SK-N-SH treated with all-trans-retinoic acid at 6 μM for 48 hours (cell line): ENCODE measurements at regions not wholly inside any gene's neighbourhood (a gene's known extent, or its start where the extent isn't known, plus 50 kb on each side); places are given as distances from the start of the nearest gene placed in this dataset.
"Not testable (repeated sequence)": the region's sequence is repeated elsewhere in the genome, so short reads cannot be mapped to it uniquely, and the experiment has no call there.

Experiments
- BACH2 ChIP-seq: fragments of 250-450 bp; sonication (Bioruptor Pico); IDR thresholded peaks from 2 replicates; pipeline ENCODE4 v1.9.0; 2021; ENCODE audit warnings: mild to moderate bottlenecking, borderline replicate concordance
- GLIS3 ChIP-seq: fragments of 250-450 bp; sonication (Bioruptor Pico); IDR thresholded peaks from 2 replicates; pipeline ENCODE4 v1.5.0; 2020; ENCODE audit warnings: mild to moderate bottlenecking, moderate library complexity
- PPARA ChIP-seq: fragments of 250-450 bp; sonication (Bioruptor Pico); IDR thresholded peaks from 2 replicates; pipeline ENCODE4 v1.5.0; 2020; ENCODE audit warnings: mild to moderate bottlenecking, borderline replicate concordance

- TF ChIP-seq PPARA, GLIS3, BACH2 (CRISPR knock-in tag): not testable (repeated sequence)
Observed at GRCh38 chr4:49120804-49121203, 134.7 kb downstream of the CWH43 start.
